ENCODE measurements at regions not wholly inside any gene's neighbourhood (a gene's known extent, or its start where the extent isn't known, plus 50 kb on each side); places are given as distances from the start of the nearest gene placed in this dataset.

DNA sequence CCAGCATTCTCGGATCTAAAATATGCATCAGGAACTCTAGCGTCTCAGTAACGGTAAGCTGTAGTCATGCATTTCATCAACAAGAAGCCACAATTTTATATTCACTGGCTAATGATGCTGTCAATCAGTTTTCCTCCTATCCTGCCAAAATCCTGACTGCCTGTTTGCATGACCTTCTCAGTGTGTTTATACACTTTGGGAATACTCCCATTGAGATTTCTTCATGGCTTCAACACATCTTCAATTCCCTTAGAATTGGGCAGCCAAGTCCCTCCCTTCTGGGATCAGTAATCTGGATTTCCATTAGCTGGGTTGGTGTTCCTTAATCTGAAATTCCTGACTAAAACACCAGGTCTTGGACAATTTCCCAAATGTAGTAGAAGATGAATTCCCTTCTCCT is 348.9 kb upstream of the DYNLRB2 start:
- no peak for DNase-seq (ENCODE audit: low spot score)

DNA sequence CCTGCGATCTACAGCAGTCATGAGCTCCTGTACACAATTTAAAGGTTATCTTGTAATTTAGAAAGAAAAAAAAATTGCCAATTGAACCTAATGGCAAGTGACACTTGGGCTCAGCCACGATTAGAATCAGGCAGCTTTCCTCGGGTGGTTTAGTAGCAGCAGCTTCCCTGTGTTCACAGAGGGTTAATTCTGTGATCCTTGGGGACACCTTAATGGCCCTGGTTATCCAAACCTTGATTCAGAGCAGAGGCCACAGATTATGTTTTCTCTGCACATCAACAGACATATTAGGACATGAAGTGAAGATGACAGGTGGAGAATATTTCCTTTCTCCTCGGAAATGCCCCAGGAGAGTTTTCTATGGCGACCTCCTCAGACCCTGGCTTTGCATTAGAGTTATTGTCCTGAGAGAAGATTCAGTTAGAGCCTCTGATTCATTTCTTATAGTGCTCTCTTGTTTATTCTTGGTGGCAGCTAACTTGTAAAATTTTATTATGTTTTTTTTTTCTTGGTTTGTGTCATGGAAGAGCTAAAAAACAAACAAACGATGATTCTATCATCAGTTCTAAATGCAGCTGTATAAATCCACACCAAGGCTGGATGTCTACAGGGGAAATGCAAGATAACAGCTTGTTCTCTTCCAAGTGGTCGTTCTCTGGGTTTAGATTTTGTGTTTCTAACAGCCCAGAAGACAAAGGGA is 351.2 kb upstream of the DYNLRB2 start:
- no peak for DNase-seq (ENCODE audit: low spot score)

DNA sequence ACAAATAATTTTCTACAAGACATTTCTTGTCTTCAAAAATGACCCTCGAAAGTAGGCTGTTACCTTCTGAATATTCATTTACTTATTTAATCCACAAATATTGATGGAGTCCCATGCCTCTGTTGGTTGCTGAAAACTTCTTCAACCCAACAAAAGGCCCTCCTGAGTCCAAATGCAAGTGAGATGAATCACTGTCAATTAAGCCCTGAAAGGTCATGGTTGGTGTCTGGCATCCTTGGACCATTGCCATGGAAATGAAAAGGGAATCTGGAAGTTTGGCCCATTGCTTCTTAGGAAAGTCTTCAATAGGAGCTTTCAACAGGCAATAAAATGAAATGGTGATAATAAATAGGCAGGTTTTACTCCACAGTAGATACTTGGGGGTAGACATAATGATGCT is 364.7 kb upstream of the DYNLRB2 start:
- no peak for DNase-seq (ENCODE audit: low spot score)

DNA sequence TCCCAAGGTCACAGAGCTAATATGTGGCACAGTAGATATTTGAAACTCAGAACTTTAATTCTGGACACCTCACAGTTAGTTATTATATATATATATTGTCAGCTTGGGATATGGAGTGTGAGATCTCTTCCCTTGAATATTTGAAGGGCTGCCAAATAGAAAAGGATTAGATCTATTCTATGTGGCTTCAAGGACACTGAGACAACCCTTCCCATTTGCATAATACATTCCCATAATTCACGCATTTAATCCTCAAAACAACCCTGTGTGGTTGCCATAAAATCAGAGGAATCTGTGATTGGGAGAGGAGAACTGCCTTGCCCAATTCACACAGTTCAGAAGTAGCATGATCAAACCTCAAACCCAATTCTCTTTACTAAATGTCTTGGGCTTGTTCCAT is 365.8 kb upstream of the DYNLRB2 start:
- DNase-seq (ENCODE audit: low spot score) = no peak

DNA sequence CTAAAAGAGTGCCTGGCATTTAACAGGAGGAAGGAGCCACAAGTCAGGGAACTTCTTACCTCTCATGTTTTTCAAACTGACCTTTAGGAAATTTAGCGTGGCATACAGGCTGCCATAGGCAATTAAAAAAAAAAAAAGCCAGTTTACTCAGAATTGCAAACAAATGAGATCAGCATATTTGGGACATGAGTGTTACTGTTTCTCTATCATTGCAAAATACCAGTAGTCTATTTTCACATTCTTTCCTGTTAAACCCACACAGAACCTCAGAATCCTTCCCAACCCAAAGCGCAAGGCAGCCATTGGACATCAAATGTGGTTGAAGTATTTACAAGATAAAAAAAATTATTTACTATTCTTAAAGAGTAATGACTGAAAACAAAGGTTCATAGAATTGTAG is 366.4 kb upstream of the DYNLRB2 start:
- no peak for DNase-seq (ENCODE audit: low spot score)

DNA sequence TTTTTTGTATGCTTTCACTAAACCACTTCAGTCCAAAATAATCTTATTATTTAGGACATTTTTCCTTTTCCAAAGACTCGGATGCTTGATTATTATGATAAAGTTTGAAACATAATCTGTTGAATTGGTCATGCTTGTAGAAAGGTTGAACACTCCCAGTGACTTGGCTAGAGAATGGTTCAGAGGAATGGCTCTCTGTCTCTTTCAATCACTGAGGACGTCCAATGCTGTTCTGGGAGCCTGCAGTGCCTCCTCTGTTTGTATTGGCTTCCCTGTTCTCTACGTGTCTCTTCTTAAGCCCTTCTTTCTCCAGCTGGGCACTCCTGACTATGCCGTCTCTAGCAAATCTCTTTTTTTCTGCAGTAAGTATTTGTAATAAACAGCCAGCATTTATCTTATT is 369.0 kb upstream of the DYNLRB2 start:
- no peak for DNase-seq (ENCODE audit: low spot score)

DNA sequence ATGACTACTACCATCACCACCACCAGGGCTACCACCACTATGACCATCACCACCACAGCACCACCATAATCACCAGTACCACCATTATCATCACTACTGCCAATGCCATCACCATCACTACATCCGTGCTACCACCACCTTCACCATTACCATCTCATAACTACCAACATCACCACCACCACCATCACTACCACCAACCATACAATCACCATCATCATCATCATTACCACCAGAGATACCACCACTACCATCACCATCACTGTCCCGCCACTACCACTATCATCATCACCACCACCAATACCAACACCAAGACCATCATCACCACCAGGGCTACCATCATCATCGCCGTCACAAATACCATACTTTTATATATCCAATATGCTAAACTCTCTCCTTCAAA is 369.6 kb upstream of the DYNLRB2 start:
- no peak for DNase-seq (ENCODE audit: low spot score)

DNA sequence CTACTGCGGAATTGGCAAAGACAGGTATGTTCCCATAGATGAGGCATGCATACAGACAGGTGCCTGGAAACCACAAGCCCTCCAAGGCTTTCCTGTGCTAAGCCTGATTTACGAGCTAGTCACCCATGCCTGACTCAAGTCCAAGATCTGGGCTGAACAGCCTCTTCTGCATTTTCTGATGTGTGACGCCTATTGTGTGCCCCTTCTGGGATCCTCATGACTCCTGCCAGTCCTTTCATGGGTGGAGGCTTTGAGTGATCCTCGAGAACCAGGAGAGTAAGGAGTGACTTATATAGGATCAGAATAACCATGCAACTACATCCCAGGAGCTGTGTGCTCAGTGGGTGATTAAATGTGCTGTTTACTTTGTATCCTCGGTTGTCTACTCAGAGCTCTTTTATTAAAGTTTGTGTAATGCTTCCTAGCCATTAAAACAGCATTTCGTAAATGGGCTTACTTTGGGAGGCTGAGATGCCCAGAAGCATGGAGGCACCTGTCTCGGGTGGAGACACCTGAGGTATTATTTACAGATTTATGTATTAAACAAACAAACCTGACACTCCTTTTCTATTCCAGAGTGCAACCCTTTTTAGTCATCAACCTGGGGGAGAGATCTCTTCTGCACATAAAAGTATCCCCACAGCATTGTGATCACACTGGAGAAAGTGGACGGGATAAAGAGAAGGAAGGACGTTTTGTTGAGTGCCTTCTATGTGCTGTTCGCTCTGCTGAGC is 373.0 kb upstream of the DYNLRB2 start:
- DNase-seq (ENCODE audit: low spot score) = peak; percentile 27

DNA sequence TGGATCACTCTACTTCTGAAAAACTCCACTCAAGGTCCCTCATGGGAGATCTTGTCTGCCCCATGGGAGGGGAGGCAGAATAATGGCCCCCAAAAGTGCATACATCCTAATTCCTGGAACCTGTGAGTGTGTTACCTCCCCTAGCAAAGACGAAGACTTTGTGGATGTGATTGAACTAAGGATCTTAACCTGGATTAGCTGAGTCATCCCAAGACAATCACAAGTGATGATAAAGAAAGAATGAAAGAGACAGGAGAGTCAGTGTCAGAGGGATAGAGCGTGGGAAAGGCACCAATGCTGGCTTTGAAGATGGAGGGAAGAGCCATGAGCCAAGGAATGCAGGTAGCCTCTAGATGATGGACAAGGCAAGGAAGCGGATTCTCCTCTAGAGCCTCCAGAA is 374.7 kb upstream of the DYNLRB2 start:
- no peak for DNase-seq (ENCODE audit: low spot score)

DNA sequence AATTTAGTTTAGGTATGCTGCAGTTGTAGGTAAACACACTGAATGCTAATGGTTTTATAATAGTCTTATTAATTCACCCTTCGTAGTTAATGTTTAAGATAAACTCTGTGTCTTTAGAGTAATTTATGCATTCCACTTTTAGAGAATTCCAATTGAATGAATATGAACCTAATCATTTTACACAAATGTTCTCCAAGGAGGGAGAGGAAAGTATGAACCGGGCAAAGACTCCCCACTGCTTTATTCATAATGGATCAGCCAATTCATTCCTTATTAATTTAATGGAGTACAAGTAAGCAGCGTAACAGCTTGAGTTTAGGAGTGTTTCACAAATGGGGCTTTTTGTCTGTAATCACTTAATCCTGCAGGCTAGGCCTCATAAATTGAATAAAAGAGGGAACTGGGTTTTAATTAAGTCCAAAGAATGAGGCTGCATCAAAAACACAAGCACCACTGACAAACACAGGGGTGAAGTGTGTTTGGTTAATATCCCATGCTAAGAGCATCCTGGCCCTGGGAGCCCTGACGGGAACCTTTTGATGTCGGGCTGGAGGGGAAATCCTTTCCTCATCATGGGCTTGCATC is 375.7 kb upstream of the DYNLRB2 start:
- DNase-seq (ENCODE audit: low spot score) = no peak

DNA sequence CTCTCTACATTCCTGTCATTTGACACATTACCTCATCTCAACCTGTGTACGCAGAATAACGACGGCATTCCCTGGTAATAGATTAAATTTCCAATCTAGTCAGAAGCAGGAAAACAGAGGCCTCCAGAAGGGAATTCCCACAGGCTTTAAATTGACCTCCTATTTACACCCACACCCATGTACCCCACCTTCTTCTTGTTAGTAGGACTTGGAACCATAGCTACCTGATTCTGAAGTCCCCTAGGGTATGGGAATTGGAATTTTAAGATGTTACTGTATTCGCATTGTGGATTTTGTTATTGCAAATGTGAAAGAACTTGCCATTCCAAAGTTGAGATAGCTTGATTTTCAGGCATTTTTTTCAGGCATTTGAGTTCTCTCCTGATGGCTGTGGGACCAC is 377.5 kb upstream of the DYNLRB2 start:
- DNase-seq (ENCODE audit: low spot score) = no peak

DNA sequence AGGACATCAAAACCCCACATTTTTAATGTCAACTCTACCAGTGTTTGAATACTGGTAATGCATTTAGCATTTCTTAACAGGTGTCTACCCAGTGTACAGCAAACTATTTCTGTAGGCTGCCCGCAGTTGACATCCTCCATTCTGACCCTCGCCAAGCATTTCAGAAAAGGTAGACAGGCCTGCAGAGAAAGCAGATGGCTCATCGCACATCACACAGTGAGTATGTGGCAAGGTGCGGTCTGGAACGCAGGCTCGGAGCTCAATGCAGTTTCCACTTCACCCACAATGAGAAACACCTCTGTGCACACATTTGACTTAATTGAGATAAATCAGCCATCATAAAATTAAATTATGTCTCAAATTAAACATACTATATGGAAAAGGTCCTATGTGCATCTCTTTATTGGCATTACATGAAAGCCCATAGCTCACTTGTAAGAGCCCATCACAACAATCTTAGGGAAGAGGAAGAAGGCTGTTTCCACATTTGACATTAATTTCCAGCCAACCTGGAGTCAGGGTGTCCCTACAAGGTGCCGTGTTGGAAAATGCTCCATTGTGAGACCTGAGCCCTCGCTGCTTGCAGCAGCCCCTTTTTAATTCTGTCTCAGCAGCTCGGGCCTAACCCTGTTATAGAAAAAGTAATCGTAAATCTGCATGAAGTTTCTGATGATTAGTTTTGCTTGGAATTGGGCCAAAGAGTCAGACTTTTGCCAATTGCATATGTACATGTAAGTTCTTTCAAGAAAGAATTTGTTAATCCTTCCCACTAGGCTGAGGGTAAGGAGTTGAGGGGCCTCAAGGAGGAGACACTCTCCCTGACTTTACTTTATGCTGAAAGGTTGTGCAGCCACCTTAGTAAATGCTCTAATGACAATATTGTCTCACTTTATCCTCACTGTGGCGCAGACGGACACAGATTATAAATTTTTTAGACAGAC is 378.7 kb upstream of the DYNLRB2 start:
- no peak for DNase-seq (ENCODE audit: low spot score)

DNA sequence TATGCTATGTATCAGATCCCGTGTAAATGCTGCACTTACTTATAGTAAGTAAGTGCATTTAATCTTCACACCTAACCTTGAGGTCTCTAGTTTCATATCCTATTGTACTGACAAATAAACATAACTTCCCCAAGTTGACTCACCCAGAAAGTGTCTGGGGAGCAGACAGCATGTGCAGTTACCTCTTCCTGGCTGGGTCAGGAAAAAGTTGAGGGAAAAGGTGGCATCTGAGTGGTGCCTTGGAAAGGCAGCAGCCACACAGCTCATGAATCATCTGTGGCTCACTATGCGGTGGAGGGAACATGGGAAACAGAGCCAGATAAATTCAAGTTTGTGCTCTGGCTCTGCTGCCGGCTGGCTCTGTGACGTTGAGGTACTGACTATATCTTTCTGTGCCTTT is 382.0 kb upstream of the DYNLRB2 start:
- DNase-seq (ENCODE audit: low spot score) = no peak

DNA sequence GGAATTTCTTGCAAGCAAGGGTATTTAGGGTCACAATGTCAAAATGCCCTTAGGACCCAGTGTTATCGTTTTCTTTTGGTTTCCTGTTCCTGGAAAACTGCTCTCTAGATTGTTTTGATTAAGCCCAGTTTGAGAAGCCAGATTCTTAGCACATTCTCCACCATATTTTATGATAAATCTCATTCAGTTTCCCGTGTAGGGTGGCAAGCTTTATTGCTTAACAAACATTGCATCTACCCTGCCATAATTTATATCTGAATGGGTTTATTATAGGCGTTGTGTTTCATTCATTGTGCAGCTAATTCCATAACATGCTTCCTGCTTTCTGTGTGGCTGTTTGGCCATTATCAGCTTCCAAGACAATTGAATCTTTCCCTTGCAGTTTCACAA is 389.1 kb upstream of the DYNLRB2 start:
- DNase-seq (ENCODE audit: low spot score) = no peak

DNA sequence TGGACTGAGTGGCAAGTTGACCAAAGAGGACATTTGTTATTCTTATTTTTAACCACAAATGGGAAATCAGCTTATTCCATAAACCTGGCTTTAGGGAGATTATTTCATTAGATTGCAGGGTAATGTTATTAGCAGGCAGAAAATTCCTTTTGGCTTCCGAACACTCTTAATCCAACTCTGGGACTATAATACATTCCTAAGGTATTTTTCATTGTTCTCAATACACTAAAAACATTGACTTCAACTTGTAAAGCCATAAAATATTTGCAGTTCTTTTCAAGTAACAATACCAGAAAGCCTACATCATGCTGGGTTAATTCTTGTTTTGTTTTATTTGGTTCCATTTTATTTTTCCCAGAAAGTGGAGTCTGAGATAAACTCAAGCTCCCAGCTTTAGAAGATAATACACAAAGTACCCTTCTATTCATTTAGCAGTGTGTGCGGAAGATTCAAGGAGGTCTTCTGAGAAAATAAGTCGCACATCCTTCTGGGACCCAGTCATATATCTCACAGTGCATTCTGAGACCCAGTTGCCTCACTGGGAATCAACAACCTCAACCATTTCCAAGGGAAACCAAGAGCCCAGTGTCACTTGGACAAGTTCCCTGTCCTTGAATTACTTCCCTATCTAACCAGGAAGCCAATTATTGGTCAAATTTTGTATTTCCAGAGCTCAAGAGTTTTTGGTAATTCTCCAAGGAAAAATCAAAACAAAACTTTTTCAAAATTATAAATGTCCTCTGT is 389.6 kb upstream of the DYNLRB2 start:
- no peak for DNase-seq (ENCODE audit: low spot score)

DNA sequence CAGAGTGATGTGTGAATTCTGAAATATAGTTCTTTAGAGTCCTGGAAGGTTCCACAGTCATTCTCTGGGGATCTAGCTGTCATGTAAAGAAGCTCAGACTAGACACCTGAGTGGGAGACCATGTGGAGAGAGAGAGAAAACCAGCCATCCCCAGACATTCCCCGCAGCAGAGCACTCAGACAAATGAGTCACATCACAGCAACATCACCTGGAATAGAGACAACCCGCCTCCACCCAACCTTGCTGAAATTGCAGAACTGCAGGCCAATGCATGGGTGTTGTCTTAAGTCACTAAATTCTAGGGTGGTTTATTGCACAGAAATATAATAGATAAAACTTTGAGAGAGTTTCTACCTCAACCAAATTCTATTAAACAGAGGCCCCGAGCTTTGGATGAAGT is 392.0 kb upstream of the DYNLRB2 start:
- DNase-seq (ENCODE audit: low spot score) = no peak

DNA sequence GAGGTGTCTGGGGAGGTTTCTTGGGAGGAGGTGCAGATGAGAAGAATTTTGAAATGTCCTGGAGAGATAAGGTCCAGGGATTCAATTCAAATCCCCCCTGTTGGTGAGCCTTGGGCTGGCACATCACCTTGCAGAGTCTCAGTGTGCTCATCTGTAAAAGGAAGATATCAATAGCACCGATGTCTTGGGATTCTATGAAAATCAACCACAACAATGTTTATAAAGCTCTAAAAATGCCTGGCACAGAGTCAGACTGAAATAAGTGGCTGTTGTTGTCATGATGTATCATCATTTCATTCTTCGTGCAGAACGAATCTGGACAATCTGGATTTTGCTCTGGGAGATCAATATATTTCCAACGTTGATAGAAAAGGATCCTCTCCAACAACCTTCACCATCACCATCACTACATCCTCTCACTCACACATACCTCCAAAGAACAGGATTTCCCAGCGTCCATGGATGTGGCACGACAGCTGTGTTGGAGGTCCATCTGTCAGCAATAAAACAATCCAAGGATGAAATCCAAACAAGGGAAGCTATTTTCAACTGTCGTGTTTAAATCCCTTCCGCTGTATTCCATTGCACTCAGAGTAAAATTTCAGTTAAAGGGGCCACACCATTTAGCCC is 393.7 kb upstream of the DYNLRB2 start:
- DNase-seq (ENCODE audit: low spot score) = no peak

DNA sequence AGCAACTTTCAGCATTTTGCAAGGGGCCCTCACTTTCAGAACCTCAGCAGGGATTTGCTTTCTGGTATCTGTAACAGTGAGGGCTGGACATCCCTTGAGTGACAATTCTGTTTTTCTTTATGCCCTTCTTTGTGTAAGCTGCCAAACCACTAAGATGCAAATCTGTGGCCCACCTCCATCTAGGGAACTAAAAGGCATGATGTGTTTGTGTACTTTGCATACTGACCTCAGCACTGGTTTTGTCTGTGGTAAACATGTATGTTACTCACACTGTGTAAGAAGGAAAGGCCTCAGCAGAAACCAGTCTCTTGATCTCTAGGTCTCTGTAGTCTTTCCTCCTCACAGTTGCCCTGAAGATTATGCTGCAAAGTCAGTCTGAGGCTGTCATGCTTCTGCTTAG is 396.6 kb upstream of the DYNLRB2 start:
- DNase-seq (ENCODE audit: low spot score) = no peak

DNA sequence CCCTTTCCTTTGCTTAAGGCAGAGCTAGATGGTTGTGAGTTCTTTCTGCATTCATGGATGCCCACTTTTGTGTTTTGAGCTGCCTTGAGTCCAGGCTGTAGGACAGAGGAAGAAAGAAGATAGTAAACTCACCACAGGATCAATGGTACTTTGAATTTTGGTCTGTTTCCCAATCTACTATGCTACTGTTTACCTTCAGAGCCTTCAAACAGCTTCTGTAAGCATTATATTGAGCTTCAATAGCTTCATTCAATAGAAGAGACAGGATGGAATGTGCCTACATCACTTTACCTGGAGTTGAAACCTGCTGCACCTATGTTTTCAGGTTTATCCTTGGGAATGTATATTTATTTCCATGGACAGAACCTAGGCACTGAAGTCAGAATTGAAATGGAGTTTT is 397.9 kb upstream of the DYNLRB2 start:
- no peak for DNase-seq (ENCODE audit: low spot score)

DNA sequence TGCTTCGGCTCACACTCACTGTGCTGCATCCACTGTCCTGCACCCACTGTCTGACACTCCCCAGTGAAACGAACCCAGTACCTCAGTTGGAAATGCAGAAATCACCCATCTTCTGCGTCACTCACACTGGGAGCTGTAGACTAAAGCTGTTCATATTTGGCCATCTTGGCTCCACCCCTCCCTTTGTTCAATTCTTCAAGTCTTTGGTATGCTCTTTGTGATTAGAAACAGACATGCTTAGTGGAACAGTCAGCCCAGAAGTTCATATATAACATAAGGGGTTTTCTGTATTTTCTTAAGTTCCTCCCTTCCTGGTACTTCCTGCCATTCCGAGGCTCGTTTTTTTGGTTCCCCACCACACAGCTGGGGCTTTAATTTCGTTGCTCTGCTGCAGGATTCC is 398.5 kb upstream of the DYNLRB2 start:
- no peak for DNase-seq (ENCODE audit: low spot score)

DNA sequence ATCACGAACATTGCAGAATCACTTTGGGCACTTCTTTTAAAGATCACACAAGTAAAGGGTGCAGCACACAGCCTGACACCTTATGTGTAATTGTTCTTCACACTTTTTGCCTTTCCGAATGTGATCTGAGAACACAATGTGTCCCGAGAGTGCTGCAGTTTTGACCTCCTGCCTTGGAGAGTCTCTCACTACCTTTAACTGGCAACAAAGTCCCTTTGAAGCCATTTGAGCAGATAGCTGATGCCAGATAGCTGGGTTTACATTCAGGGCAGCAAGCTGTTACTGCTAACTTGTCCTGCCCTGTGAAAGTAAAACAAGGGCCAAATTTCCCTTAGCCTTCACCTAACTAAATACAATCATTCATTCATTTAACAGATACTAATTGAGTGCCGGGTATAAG is 411.0 kb upstream of the DYNLRB2 start:
- DNase-seq (ENCODE audit: low spot score) = no peak
